Occipital lobe (tissue), 1 donor: ENCODE measurements at regions not wholly inside any gene's neighbourhood (a gene's known extent, or its start where the extent isn't known, plus 50 kb on each side); places are given as distances from the start of the nearest gene placed in this dataset.

Source experiments
- DNase-seq: peaks from one replicate; lab custom pipeline; 2025; lab: John Stamatoyannopoulos, UW

- no peak for DNase-seq
Measured at GRCh38 chr2:10964052-10964790, 52.5 kb downstream of the KCNF1 start.

GRCh38 chr2:10965241-10965843 lies 53.6 kb downstream of the KCNF1 start:
- no peak for DNase-seq

GRCh38 chr2:10966056-10966455 lies 54.3 kb downstream of the KCNF1 start:
- no peak for DNase-seq

DNA sequence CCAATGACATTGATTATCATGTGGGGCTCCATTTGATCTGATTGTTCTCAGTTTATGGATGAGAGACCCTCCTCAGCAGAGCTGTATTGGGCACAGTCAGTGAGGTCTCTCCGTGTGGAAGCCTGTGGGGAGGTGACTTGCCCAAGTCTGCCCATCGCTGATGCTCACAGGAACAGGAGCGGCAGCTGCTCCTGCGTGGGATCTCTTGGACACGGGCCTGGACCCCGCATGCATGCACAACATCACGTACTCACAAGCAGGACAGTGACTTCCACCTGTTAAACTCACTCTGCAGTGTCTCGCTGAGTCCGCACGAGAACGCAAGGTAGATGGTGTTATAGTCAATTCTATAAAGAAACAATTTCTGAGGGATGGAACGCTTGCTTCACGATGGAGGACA lies 55.0 kb downstream of the KCNF1 start:
- no peak for DNase-seq

DNA sequence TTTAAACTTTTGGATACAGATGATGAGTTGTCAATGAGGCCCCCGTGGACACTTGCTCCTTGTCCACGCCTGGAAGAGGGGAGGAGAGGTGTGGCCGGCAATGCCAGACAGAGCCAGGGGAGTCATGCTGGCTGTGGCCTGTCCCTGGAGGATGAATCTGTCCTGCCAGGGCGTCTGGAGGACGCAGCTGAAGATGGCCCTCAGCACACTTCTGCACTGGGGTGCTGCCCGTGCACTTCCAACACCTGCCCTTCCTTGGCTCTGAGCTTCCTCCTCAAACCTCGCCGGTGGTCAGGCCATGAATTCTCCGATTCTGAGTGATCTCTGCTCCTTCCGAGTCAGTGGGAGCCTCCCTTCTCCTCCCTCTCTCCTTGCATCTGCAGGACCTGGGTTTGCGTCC lies 56.4 kb downstream of the KCNF1 start:
- no peak for DNase-seq

GRCh38 chr2:10970666-10971065 lies 58.9 kb downstream of the KCNF1 start:
- no peak for DNase-seq

GRCh38 chr2:10971161-10971887 lies 59.6 kb downstream of the KCNF1 start:
- no peak for DNase-seq

GRCh38 chr2:10971888-10972260 lies 60.1 kb downstream of the KCNF1 start:
- DNase-seq: no peak

DNA sequence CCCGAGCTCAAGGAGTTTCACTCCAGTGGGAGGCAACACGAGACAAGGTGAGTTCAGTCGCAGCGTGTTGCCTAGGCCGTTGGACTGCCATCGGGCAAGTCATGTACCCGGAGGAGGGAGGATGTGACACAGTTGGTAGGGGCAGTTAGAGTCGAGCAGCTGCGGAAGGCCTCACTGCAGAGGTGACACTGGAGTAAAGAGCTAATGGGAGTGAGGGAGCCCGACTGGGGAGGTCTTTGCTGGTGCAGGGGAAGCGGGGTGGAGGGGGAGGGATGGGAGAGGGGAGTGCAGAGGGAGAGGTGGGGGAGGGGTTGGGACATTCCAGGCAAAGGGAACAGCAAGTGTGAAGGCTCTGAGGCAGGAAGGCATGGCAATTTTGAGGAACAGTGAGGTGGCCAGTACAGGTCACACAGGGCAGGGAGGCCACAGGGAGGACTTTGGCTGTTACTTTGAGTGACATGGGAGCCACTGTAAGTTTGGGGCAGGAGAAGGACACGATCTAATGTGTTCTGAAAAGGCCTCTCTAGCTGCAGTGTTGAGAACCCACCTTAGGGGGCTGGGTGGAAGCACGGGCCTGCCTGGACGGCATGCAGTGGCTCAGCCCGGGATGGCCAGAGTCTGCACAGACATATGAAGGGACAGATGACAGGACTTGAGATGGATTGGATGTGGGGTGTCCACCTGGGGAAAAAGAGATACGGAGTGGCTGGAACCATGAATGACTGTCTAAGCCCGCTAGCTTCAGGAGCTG lies 61.1 kb downstream of the KCNF1 start:
- DNase-seq: no peak

DNA sequence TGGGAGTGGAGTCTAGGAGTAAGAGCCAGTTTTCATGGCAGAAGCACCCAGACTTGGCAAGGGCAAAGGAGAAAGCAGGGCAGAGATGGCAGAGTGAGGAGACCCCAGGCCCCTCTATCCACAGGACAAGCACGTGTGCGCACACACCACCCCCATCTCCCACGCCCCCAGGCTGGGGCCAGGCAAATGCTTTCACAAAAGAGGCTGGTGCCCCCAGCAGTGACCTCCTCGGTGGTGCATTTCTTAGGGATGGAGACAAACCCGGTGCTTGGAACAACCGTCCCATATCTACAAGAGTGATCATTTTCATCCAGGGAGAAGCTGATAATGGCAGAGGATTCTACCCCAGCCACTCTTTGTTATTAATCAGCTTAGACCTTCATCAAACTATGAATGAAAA lies 62.0 kb downstream of the KCNF1 start:
- DNase-seq: no peak

GRCh38 chr2:10977003-10977402 lies 65.3 kb downstream of the KCNF1 start:
- DNase-seq: no peak

DNA sequence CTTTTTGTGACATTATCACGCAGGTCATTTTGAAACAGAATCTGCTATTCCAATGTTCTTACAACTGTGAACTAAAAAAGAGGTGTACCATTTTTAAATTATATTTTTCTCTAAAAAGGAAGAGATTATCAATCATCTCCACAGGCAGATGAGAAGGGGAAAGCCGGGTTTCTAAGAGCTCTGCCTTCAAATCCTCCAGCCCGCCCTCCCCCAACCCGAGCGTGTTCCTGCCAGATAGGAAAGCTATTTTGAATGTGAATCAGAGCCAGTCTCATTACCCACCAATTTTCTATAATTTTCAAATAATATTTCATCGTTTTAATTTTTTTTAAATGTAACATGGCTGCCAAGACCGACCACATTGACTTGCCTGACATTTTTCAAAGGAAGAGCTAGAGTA lies 65.9 kb downstream of the KCNF1 start:
- DNase-seq: no peak

DNA sequence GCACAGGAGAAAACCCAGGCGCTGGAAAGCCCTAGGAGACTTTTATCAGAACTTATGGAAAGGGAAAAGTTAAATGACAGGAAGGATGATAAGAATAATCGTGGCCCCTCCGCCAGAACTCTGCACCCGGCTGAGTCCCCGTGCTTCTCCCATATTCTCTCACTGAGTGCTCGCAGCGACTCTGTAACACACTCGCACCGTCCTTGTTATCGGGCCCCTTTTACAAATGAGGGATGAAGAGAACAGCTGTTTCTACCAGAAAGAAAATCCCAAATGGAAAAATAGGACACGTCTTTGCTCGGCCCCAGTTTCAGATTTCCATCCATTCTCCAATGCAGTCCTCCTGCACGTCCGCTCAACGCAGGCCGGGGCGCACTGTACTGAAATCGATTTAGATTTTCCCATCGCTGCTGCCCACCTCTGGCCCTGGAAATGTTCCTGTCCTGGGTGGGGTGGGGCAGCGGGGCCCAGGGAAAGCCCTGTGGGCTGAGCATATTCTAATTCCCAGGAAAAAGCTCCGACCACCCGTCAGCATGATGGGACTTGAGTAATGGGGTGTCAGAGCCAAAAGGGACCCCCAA lies 66.4 kb downstream of the KCNF1 start:
- DNase-seq: no peak

DNA sequence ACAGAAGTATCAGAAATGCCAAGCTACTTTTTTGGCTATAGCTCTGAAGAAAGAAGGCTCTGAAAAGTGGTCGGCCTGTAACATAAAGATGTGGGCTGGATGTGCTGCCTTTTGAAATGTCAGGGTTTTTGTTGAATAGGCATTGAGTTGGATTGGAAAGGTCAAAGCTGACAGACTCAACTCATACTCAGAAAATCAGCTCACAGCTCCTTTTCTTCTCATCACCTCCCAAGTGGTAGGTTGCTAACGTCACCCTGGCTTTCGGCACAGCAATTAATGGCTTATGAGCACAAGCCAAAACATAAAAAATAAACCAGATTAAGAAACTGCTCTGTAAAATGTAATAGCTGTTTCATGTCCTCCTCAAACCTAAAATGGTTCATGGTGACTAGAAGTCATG lies 68.3 kb downstream of the KCNF1 start:
- DNase-seq: no peak

DNA sequence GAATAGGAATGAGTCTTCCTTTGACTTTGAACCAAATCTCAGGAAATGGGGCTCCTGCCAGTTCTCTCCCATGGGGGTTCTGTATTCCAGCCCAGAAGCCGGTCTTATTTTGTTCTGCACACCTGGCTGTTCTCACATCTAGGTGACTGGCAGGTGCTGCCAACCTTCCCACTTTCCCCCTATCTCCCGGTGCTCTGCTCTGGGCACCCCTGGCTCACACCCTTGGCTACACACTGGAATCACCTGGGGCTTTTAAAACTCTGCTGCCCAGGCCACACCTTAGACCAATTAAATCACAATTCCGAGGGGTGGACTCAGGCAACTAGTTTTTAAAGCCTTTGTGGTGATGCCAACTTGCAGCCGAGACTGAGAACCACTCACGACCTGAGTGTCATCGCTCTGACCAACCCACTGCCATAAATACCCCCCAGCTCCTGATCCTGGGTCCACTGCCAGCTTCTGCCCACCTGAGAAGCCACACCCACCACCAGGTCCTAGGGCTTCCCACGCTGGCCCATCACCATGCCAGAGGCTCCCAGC lies 69.2 kb downstream of the KCNF1 start:
- DNase-seq: no peak

GRCh38 chr2:10981451-10981850 lies 69.7 kb downstream of the KCNF1 start:
- no peak for DNase-seq

DNA sequence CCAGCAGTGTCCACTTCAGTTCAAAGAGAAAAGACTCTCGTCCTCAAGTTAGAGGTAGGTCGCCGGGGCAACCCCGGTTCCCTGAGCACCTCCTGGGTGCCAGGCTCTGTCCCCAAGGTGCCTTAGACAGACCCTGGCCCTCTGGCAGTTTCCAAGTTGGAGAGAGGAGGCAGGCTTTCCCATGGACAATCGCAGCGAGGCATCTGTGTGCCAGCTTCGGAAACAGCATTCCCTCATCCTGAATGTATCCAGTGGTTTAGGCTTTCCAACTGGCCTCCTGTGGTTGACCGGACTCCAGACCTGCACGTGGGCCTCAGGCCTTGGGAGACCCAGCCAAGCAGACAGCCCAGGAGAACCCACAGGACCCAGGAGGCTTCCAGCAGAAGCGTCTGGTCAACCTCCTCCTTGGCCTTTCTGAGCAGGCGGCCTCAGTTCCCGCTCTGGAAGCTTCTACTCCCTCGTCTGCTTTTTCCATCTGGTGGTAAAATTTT lies 70.3 kb downstream of the KCNF1 start:
- DNase-seq: no peak

DNA sequence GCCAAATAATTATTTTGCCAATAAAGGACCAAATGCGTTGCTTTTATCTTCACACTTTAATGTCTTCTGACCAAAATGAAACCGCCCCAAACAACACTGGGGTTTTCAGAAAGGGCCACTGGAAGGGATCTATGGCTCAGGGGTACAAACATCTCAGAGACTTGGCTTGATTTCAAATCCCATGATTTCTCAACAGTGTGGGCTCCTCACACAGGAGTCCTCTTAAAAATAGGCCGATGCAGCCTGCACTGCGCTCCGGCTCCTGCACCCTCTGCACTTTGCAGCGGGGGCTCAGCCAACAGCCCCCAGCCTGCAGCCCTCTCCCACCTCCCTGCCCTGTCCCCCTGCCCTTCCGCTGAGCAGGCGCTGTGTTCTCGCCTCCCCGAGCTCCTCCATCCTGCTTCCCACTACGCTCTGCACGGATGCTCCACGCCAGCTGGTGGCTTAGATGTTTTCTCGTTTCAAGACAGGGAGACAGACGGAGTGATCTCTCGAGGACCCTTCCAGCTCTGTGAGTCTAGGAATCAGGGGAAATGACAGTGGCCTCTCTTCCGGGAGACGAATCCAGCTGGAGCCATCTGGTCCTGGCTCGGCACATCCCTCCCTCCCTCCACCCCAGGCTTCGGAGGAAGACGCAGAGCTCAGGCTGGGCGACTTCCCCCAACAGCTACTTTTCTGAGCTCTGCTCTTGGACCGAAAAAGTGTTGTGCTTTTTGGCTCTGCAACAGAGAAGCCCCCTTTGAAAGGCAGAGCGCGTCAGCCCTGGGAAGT lies 71.4 kb downstream of the KCNF1 start:
- peak; percentile 35 for DNase-seq

DNA sequence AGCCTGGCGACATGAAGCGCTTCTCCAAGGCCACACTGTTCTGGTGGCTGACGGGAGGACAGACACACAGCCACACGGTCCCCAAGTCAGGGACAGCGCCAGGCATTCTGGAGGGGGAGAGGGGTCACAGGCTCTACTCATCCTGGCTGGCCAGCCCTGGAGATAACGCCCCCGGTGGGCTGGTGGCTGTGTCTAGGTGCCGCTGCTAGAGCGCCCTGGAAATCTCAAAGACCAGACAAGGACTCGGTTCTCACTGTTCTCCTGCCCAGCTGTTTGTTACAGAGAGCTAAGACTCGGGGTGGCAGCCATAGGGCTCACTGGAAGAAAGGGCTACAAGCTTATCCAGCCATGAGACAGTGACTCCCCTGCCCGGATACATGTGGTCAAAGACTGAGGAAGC lies 72.0 kb downstream of the KCNF1 start:
- DNase-seq: no peak

GRCh38 chr2:10984418-10985135 lies 72.8 kb downstream of the KCNF1 start:
- no peak for DNase-seq
